K562 (cell line): ENCODE measurements at regions not wholly inside any gene's neighbourhood (a gene's known extent, or its start where the extent isn't known, plus 50 kb on each side); places are given as distances from the start of the nearest gene placed in this dataset.

Experiments used
- ATAC-seq: fragments of 200-7000 bp; cut with Tn5 transposase; 3 replicates; pipeline ENCODE4 v1.9.1; 2020; ENCODE audit warnings: moderate library complexity
- BruUV-seq: library from RNA; stranded (reverse); fragments of 400-500 nt; replicated peaks from 2 replicates; lab custom pipeline; 2021; lab: Mats Ljungman, UMichigan
- CTCF ChIA-PET: fragments of 300-600 bp; formaldehyde crosslinking; extraction: SDS; loops from one replicate; lab custom pipeline; 2021; ENCODE audit warnings: low intra/inter-chr PET ratio; lab: Yijun Ruan, JAX
- POLR2A ChIA-PET: fragments of 300-600, 350-650 bp; sonication (Branson Sonifier 250); formaldehyde crosslinking; extraction: SDS; loops from one replicate; lab custom pipeline; 2021; ENCODE audit warnings: antibody characterized with exemption, inconsistent platforms; lab: Yijun Ruan, JAX
- DNase-seq, 4 experiments: peaks; one replicate each; pipeline versions ENCODE4 v3.0.0 to v3.0.0-alpha.2; 2011 to 2018; ENCODE audit warnings: low spot score in 3 of 4, mixed read lengths in 3 of 4; ENCODE audit errors: extremely low read depth in 1 of 4
- FAIRE-seq: peaks from 2 replicates; lab custom pipeline; 2011; peaks lifted over from hg19 to GRCh38; lab: Jason Lieb, UNC
- H2AFZ ChIP-seq: 2 replicates; pipeline ENCODE4 v1.6.0; 2011; ENCODE audit warnings: low read depth, low read length, control low read depth, inconsistent platforms
- H3K27ac ChIP-seq: fragments of 200-600 bp; 3 replicates; pipeline ENCODE4 v1.8.0; 2011; ENCODE audit warnings: low read depth, mild to moderate bottlenecking, control low read depth, inconsistent platforms, low read length, moderate library complexity, mixed read lengths; ENCODE audit errors: extremely low read depth
- H3K27me3 ChIP-seq, 2 experiments: fragments of 300-600 bp in 1 of 2; 2 replicates in 1 of 2; 3 replicates in 1 of 2; pipeline versions ENCODE4 v1.6.0 to v1.8.0; 2011; ENCODE audit warnings: inconsistent platforms in 2 of 2, low read length in 2 of 2, mild to moderate bottlenecking in 1 of 2, mixed read lengths in 1 of 2, moderate library complexity in 1 of 2; ENCODE audit not compliant: control insufficient read depth in 2 of 2, insufficient read depth in 2 of 2
- H3K36me3 ChIP-seq: fragments of 300-600 bp; 3 replicates; pipeline ENCODE4 v1.8.0; 2011; ENCODE audit warnings: mild to moderate bottlenecking, low read length, inconsistent platforms; ENCODE audit not compliant: control insufficient read depth, insufficient read depth
- H3K4me1 ChIP-seq, 2 experiments: fragments of 200-600 bp in 1 of 2; replicated peaks in 1 of 2; 2 replicates in 1 of 2; 3 replicates in 1 of 2; pipeline versions ENCODE4 v1.5.1 to v1.8.0; 2011; ENCODE audit warnings: inconsistent platforms in 2 of 2, low read length in 2 of 2, mild to moderate bottlenecking in 1 of 2, mixed read lengths in 1 of 2, moderate library complexity in 1 of 2; ENCODE audit not compliant: control insufficient read depth in 2 of 2, insufficient read depth in 2 of 2
- H3K4me2 ChIP-seq: 2 replicates; pipeline ENCODE4 v1.6.1; 2011; ENCODE audit warnings: low read length, control low read depth, inconsistent platforms, mixed read lengths; ENCODE audit not compliant: insufficient read depth
- H3K4me3 ChIP-seq: fragments of 200-600 bp; sonication (generic), shearing (Covaris generic); 2 replicates; pipeline ENCODE4 v1.5.1; 2016; ENCODE audit warnings: control low read depth, inconsistent platforms
- H3K79me2 ChIP-seq: fragments of 200-600 bp; 3 replicates; pipeline ENCODE4 v1.8.0; 2011; ENCODE audit warnings: low read length, inconsistent platforms; ENCODE audit not compliant: control insufficient read depth, insufficient read depth
- H3K9ac ChIP-seq, 2 experiments: 2 replicates each; pipeline versions ENCODE4 v1.6.0 to v1.6.1; 2011; ENCODE audit warnings: low read depth in 2 of 2, low read length in 2 of 2, control low read depth in 1 of 2, inconsistent platforms in 1 of 2, mild to moderate bottlenecking in 1 of 2, mixed read lengths in 1 of 2; ENCODE audit not compliant: insufficient read depth in 1 of 2
- H3K9me1 ChIP-seq: one replicate; pipeline ENCODE4 v1.6.0; 2011; ENCODE audit warnings: inconsistent platforms, mild to moderate bottlenecking, low read length, moderate library complexity; ENCODE audit not compliant: control insufficient read depth, insufficient read depth
- H3K9me3 ChIP-seq: replicated peaks from 2 replicates; pipeline ENCODE4 v1.5.1; 2011; ENCODE audit warnings: low read depth, low read length, inconsistent platforms; ENCODE audit not compliant: control insufficient read depth, insufficient read depth
- H4K20me1 ChIP-seq: replicated peaks from 2 replicates; pipeline ENCODE4 v1.6.1; 2011; ENCODE audit warnings: low read length, inconsistent platforms, mixed read lengths; ENCODE audit not compliant: control insufficient read depth, insufficient read depth
- BRCA1 ChIP-seq, 2 experiments: fragments of 450-650 bp in 1 of 2; sonication (generic) in 1 of 2; formaldehyde crosslinking in 1 of 2; IDR thresholded peaks; 2 replicates each; pipeline versions ENCODE4 v1.5.0 to v1.6.1; 2017 to 2020; ENCODE audit warnings: mild to moderate bottlenecking in 1 of 2, missing genetic modification reagents in 1 of 2
- CBFA2T3 ChIP-seq: fragments of 450-650 bp; IDR thresholded peaks from 2 replicates; pipeline ENCODE4 v1.6.1; 2017
- CBX1 ChIP-seq: sonication (generic); IDR thresholded peaks from 2 replicates; pipeline ENCODE4 v1.6.1; 2016; ENCODE audit warnings: antibody characterized with exemption, low read depth, mild to moderate bottlenecking
- HDGF ChIP-seq: fragments of 450-650 bp; IDR thresholded peaks from 2 replicates; pipeline ENCODE4 v1.6.1; 2016
- NFXL1 ChIP-seq: fragments of 450-650 bp; formaldehyde crosslinking; IDR thresholded peaks from 2 replicates; pipeline ENCODE4 v1.4.0; 2021; ENCODE audit warnings: mild to moderate bottlenecking
- RAD51 ChIP-seq: fragments of 450-650 bp; IDR thresholded peaks from 2 replicates; pipeline ENCODE4 v1.7.1; 2016; ENCODE audit warnings: low read depth, mild to moderate bottlenecking, borderline replicate concordance
- RHOXF2B ChIP-seq: fragments of 250-450 bp; sonication (Bioruptor Pico); conservative IDR thresholded peaks from 2 replicates; pipeline ENCODE4 v1.5.1; 2021
- SP2 ChIP-seq: IDR thresholded peaks from 2 replicates; pipeline ENCODE4 v1.6.1; 2011; ENCODE audit warnings: mild to moderate bottlenecking, low read depth, low read length, moderate library complexity; ENCODE audit not compliant: poor library complexity, severe bottlenecking; ENCODE audit errors: extremely low read depth
- ZBTB1 ChIP-seq: sonication (generic); formaldehyde crosslinking; IDR thresholded peaks from 2 replicates; pipeline ENCODE4 v1.8.1; 2023; ENCODE audit warnings: missing genetic modification reagents, low read depth, mild to moderate bottlenecking, borderline replicate concordance
- ZFP30 ChIP-seq: fragments of 250-450 bp; sonication (Bioruptor Pico); IDR thresholded peaks from 2 replicates; pipeline ENCODE4 v1.8.0; 2022; ENCODE audit warnings: moderate library complexity, mild to moderate bottlenecking, inconsistent platforms, borderline replicate concordance
- ZNF143 ChIP-seq: sonication (generic); formaldehyde crosslinking; IDR thresholded peaks from 2 replicates; pipeline ENCODE4 v1.9.0; 2022; ENCODE audit warnings: mild to moderate bottlenecking, missing genetic modification reagents
- ZNF717 ChIP-seq: fragments of 250-450 bp; sonication (Bioruptor Pico); IDR thresholded peaks from 2 replicates; pipeline ENCODE4 v1.5.0; 2021
- ZNF785 ChIP-seq: fragments of 250-450 bp; sonication (Bioruptor Pico); IDR thresholded peaks from 2 replicates; pipeline ENCODE4 v1.4.0; 2020; ENCODE audit warnings: mild to moderate bottlenecking
- WGBS: fragments of 100-300 bp; shearing (Covaris generic); methylation state at CpG from one replicate; pipeline ENCODE4 v1.1.6; 2016; ENCODE audit warnings: low coverage, mixed read lengths; ENCODE audit not compliant: insufficient coverage; ENCODE audit errors: missing lambda C conversion rate; 5-methylcytosine and 5-hydroxymethylcytosine counted together
- in situ Hi-C: fragments of 300-500 bp; cut with MboI; formaldehyde crosslinking; loops from 4 replicates; pipeline ENCODE4 v1.15.0; 2018; ENCODE audit warnings: inconsistent platforms, mixed read lengths
- intact Hi-C: fragments of 100-400 bp; cut with micrococcal nuclease; formaldehyde crosslinking; loops from 2 replicates; pipeline ENCODE4 v1.14.2; 2022
- TF ChIP-seq, protein P1 (sequence below): fragments of 450-650 bp; IDR thresholded peaks from 2 replicates; pipeline ENCODE4 v1.6.1; 2016; ENCODE audit warnings: low read depth
- TF ChIP-seq, protein P2 (sequence below): IDR thresholded peaks from 2 replicates; pipeline ENCODE4 v1.6.1; 2014; ENCODE audit warnings: antibody characterized with exemption

DNA sequence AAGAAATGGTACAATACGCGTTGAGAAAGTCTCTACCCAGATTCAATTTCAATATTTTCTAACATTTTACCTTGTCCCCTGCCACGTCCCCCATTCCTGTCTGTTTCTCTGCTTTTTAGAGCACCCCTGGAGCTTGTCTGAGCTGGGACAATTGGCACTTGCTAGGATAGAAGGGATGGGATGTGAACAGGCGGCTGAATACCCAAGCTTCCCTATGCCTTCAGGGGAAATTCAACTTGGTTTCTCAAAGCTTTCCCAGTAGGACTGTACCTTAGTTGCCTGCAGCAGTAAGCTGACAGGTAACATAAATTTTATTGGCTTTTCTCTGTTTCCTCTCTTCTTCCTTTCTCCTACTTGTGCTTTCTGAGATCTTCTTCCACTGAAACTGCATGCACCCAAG lies 1663.3 kb downstream of the EFNB2 start:
- H3K27me3 ChIP-seq, result no peaks in the 10 kb centered on the region
- no peak overlapping the region for H3K27ac ChIP-seq
- no peaks in the 10 kb centered on the region; the same call in 1 of the 2 replicates for H3K9me3 ChIP-seq
- DNase-seq, result no peak
- no peaks in the 10 kb centered on the region for H3K79me2 ChIP-seq
- no peak overlapping the region for H3K9ac ChIP-seq
- no peaks in the 10 kb centered on the region for H3K36me3 ChIP-seq
- no peaks in the 10 kb centered on the region for H4K20me1 ChIP-seq
- H3K4me3 ChIP-seq, result no peak overlapping the region
- ChIA-PET CTCF (no interaction called here), POLR2A (no interaction called here)
- intact Hi-C loops (no loop called here), in situ Hi-C loops (no loop called here)
- no peak for ATAC-seq
- 0% methylated on average over 1 of the region's 4 CpGs for WGBS
- FAIRE-seq, result no peak
- H3K9me1 ChIP-seq, result no peaks in the 10 kb centered on the region
- H2AFZ ChIP-seq, result no peak overlapping the region
- no peak overlapping the region for H3K4me2 ChIP-seq
- no peaks in the 10 kb centered on the region for H3K4me1 ChIP-seq
- BruUV-seq, result no TSS peak
- TF ChIP-seq ZNF717 (CRISPR knock-in tag) (no peak), SP2 (no peak), HDGF (no peak), ZNF143 (CRISPR knock-in tag) (no peak), CBX1 (no peak), RHOXF2B (no peak), BRCA1 (IDR thresholded peaks at IDR 0.05) (no peak), BRCA1 (CRISPR knock-in tag; IDR thresholded peaks at IDR 0.05) (no peak), ZFP30 (CRISPR knock-in tag) (no peak), CBFA2T3 (no peak), ZBTB1 (CRISPR knock-in tag) (no peak), ZNF785 (CRISPR knock-in tag) (no peak), NFXL1 (CRISPR knock-in tag) (no peak), RAD51 (no peak)
- TF ChIP-seq, protein P1, sequence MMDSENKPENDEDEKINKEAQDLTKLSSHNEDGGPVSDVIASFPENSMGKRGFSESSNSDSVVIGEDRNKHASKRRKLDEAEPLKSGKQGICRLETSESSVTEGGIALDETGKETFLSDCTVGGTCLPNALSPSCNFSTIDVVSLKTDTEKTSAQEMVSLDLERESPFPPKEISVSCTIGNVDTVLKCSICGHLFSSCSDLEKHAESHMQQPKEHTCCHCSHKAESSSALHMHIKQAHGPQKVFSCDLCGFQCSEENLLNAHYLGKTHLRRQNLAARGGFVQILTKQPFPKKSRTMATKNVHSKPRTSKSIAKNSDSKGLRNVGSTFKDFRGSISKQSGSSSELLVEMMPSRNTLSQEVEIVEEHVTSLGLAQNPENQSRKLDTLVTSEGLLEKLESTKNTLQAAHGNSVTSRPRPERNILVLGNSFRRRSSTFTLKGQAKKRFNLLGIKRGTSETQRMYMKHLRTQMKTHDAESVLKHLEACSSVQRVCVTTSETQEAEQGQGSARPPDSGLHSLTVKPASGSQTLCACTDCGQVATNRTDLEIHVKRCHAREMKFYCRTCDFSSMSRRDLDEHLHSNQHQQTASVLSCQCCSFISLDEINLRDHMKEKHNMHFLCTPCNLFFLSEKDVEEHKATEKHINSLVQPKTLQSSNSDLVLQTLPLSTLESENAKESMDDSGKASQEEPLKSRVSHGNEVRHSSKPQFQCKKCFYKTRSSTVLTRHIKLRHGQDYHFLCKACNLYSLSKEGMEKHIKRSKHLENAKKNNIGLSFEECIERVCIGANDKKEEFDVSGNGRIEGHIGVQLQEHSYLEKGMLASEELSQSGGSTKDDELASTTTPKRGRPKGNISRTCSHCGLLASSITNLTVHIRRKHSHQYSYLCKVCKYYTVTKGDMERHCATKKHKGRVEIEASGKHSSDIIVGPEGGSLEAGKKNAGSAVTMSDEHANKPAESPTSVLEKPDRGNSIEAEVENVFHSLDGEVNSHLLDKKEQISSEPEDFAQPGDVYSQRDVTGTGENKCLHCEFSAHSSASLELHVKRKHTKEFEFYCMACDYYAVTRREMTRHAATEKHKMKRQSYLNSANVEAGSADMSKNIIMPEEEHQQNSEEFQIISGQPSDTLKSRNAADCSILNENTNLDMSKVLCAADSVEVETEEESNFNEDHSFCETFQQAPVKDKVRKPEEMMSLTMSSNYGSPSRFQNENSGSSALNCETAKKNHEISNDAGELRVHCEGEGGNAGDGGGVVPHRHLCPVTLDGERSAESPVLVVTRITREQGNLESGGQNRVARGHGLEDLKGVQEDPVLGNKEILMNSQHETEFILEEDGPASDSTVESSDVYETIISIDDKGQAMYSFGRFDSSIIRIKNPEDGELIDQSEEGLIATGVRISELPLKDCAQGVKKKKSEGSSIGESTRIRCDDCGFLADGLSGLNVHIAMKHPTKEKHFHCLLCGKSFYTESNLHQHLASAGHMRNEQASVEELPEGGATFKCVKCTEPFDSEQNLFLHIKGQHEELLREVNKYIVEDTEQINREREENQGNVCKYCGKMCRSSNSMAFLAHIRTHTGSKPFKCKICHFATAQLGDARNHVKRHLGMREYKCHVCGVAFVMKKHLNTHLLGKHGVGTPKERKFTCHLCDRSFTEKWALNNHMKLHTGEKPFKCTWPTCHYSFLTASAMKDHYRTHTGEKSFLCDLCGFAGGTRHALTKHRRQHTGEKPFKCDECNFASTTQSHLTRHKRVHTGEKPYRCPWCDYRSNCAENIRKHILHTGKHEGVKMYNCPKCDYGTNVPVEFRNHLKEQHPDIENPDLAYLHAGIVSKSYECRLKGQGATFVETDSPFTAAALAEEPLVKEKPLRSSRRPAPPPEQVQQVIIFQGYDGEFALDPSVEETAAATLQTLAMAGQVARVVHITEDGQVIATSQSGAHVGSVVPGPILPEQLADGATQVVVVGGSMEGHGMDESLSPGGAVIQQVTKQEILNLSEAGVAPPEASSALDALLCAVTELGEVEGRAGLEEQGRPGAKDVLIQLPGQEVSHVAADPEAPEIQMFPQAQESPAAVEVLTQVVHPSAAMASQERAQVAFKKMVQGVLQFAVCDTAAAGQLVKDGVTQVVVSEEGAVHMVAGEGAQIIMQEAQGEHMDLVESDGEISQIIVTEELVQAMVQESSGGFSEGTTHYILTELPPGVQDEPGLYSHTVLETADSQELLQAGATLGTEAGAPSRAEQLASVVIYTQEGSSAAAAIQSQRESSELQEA, result no peak
- TF ChIP-seq, protein P2, sequence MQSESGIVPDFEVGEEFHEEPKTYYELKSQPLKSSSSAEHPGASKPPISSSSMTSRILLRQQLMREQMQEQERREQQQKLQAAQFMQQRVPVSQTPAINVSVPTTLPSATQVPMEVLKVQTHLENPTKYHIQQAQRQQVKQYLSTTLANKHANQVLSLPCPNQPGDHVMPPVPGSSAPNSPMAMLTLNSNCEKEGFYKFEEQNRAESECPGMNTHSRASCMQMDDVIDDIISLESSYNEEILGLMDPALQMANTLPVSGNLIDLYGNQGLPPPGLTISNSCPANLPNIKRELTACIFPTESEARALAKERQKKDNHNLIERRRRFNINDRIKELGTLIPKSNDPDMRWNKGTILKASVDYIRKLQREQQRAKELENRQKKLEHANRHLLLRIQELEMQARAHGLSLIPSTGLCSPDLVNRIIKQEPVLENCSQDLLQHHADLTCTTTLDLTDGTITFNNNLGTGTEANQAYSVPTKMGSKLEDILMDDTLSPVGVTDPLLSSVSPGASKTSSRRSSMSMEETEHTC, result no peak
